ENCODE measurements at regions not wholly inside any gene's neighbourhood (a gene's known extent, or its start where the extent isn't known, plus 50 kb on each side); places are given as distances from the start of the nearest gene placed in this dataset.
"Not testable (repeated sequence)": the region's sequence is repeated elsewhere in the genome, so short reads cannot be mapped to it uniquely, and the experiment has no call there.

DNA sequence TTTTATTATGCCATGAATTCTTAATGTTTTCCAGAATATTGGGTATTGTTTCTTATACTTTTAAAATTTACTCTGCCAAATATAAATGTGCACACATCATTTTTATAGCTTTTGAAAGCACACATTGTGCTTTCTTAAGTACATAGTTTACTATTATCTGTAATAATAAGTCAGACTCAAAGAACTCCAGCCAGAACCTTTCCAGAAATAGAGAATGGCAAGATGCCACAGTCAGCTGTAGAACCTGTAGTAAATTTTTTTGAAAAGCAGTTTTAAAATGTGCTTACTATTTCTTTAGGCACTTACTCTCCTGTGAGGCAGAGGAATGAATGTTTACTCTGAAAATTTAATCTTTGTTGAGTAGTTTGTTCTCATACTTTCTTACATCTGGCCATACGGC is 1287.1 kb downstream of the PCDH9 start:
- no peak for DNase-seq (ENCODE audit: low read depth)

DNA sequence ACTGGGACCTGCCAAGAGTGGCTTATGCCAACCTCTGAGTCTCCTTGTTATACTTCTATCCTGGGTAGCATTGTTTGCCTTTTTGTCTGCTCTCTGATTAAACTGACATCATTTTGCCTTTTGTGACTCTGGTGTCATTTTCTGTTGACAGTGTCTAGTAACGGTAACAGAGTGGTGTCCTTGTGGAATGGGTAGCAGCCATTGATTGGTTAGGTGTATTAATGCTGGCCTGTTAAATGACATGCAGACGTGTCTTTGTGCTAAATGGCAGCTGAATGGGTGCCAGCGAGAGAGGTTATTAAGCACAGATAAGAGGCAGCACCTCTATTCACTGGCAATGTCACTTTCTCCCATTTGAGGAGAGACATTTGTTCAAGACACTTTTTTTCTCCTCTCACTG is 1289.4 kb downstream of the PCDH9 start:
- no peak for DNase-seq (ENCODE audit: low read depth)

DNA sequence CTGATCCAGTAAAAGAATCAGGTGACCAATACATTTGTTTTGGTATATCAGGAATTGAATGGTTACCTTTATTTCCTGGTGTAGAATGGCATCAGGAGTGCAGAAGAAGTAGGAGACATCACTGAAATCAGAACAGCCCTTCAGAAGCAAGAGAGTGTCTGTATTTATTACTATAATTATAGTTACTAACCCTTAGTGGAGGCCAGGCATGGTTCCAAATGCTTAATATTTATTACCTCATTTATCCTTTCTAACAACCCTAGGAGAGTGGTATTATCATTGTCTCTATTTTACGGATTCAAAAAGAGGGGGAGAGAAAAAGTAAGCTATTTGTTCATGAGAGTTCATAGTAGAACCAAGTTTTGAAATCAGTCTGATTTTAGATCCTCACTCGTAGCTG is 1292.9 kb downstream of the PCDH9 start:
- DNase-seq (ENCODE audit: low read depth): no peak

DNA sequence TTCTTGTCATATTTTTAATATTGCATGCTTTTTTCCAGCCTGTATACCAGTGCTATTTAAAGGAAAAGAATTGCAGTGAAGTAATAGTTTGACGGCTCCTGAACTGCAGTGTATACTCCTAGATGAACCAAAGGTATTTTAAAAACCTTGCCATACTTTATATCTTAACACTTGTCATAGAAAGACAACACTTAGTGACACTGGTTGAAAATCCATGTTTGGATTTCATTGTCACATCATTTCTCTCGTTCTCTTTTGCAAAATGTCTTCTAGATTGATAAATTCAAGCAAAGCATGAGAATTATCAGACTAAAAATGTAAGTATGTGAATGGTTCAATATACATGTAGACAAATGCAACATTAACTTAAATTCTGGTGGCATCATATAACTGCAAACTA is 1293.9 kb downstream of the PCDH9 start:
- DNase-seq (ENCODE audit: low read depth): no peak

DNA sequence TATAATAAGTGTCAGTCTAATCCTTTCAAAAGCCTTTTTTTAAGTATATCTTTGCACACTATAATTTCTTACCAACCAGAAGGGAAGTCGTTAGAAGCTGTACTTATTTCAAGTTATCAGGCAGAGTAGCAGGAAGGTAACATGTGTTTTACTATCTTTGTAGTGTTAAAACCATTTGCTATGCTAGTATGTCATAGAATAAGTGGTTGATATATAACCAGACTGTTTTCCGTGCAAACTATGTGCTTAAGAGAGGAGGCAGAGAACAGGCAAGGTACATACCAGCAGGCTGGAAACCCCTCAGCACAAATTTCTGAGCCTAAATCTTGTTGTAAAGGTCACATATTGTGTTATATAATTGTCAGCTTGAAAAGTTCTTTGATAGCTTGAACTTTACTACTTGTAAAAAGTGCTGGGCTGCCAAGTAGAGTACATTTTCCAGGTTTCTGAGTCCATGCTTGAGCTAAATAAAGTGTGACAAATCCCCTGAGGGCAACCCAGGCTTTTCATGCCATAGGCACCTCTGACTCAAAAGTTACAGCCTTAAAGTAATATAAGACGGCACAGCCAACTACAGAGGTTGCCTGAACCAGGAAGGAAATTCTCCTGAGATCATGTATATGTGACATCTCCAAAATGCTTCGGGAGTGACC is 1297.4 kb downstream of the PCDH9 start:
- DNase-seq (ENCODE audit: low read depth): peak; percentile 56

DNA sequence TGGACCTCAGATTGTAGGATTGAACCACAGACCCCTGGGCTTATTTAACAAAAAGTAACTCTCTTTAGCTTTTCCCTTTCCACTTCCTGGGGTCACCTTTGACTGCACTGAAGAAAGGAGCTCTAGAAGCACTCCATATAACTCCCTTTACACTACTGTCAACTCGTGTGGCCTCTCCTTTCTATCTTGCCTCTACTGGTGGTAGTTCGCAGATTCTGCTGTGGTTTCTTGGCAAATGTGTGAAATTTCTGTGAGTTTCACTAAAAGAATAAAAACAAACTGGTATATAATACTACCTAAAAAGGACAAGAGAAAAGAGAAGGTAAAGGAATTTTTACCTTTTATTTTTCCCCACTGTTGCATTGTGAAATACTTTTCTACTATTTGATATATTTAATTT is 1298.1 kb downstream of the PCDH9 start:
- no peak for DNase-seq (ENCODE audit: low read depth)

DNA sequence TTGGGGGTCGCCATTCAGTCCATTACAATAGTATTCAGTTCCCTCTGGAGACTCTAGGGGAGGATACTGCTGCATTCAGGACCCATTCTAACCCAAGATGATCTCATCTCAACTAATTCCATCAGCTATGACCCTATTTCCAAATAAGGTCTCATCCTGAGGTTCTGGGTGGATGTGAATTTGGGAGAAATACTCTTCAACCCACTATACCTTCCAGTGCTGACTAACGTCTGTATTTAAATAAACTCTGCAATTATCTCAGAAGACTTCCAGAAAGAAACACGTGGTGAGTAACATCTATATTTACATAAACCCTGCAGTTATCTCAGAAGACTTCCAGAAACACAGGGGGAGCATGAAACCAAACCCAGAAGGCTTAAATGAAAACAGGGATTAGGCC is 1300.7 kb downstream of the PCDH9 start:
- DNase-seq (ENCODE audit: low read depth): no peak

DNA sequence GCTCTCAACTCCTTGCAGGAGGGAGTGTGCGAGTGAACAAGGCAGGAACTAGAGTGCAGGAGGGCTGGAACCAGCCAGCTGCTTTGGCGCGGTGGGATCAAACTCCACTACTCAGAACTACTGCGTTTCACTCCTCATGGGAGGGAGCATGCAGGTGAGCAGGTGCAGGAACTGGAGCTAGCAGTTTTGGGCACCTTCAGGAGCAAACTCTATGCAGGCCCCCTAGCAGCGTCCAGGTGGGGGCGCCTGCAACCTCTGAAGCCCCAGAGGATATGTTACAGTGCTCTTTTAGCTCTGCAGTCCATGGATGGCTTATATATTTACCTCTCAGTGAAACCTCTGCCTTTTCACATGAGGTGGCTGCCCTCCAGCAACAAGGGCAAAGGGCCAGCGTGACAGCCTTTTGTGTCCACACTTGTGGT is 1303.4 kb downstream of the PCDH9 start:
- no peak for DNase-seq (ENCODE audit: low read depth)

DNA sequence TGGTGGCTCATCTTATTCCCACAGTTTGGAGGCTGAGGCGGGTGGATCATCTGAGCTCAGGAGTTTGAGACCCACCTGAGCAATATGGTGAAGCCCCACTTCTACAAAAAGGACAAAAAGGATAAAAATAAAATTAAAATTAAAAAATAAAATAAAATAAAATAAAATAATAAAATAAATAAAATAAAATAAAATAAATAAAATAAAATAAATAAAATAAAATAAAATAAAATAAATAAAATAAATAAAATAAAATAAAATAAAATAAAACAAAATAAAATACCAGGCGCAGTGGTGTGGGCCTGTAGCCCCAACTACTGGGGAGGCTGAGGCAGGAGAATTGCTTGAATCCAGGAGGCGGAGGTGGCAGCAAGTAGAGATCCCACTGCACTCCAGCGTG is 1307.3 kb downstream of the PCDH9 start:
- DNase-seq (ENCODE audit: low read depth): not testable (repeated sequence)

DNA sequence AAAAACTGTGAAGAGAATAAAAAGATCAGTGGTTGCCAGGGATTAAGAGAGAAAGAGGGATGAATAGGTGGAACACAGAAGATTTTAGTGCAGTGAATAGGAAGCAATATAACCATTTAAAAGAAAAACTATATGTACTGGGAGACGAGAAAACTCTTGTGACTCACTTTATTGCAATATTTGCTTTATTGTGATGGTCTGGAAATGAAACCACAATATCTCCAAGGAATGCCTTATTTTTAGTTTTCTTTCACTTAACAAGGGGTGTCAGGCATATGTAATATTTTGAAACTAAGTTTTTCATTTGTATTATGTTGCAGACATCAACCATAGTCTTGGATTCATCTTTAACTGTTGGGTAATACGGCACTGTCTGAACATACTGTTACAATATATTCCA is 1308.2 kb downstream of the PCDH9 start:
- DNase-seq (ENCODE audit: low read depth): peak; percentile 59

DNA sequence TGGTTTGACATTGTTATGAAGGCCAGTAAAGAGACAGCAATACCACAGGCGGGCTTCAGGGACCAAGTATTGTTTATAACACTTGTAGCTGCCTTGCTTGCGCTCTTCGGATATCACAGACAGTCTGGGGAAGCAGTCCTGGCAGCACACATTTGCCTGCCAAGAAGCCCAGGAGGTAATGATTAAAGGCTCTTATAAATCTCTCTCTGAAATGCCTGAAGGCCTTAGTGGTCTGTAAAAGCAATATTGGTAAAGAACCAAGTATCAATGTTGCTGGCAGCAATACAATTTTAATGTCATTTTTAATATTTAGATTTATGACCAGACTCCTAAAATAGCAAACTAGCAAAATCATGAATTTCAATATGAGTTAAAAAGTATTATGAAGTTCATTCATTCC is 1312.4 kb downstream of the PCDH9 start:
- peak; percentile 46 for DNase-seq (ENCODE audit: low read depth)

DNA sequence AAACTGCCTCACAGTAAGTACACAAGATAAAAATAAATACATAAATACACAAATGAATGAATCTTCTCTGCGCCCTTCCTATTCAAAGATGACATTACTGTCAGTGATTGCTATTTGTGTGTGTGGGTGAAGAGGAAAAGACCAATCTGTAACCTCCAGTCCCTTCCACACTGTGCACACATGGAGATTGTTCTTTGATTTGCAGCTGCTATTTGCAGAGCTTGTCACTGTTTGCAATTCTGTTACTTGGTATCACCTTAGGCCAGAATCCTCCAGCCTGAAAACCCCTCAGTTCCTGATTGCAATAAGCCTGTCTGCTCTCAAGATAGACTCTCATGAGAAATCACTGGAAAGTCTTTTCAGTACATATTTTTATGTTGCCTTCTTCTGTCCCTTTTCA is 1314.9 kb downstream of the PCDH9 start:
- no peak for DNase-seq (ENCODE audit: low read depth)

DNA sequence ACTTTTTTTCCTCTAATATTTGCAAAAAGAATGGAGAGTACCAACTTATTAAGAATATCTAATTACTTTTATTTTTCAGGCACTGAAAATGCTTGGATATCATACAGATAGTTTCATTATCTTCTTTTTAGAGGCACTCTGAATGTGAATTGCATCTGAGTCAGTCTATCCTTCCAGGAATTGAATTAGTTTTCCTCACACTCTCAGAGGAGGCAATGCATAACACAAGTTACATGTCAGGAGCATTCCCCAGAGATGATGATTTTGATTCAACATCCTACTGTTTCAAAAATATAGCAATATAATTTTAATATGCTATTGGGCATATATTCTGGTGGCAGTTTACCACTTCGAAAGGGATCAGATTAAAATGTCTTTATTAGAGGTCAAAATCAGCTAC is 1315.4 kb downstream of the PCDH9 start:
- peak; percentile 51 for DNase-seq (ENCODE audit: low read depth)

DNA sequence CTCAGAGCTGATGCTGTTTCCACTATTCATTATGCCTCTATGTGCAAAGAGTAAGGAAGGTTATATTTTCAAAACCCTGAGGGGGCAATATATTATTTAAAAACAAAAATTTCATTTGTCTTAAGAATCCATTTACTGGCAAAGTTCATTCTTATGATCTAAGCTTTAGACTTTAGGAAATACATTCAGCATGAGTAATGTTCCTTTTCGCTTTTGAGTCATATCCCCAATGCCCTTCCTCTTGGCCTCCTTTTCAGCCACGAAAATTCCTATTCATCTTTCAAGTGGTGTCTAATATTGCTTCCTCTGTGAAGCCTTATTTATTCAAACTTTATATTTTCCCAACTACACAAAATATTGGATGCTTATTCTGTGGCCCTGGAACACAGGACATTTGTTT is 1317.0 kb downstream of the PCDH9 start:
- peak; percentile 72 for DNase-seq (ENCODE audit: low read depth)

DNA sequence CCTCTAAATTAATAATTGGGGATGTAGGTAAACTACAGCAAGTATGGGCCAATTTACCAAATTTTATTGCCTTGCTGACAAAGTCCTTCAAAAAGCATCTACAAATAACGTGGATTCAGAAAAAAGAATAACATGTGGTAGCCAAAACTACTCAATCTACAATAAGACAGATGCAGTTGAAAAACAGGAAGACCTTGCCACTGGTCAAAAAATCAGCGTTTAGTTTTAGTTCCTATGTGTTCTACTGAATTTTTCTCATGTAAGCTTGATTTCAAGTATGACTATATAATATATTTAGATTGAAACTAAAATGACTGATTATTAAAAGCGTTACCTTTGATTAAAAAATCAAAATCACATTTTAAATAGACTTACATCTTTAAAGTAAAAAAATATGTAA is 1317.6 kb downstream of the PCDH9 start:
- no peak for DNase-seq (ENCODE audit: low read depth)

DNA sequence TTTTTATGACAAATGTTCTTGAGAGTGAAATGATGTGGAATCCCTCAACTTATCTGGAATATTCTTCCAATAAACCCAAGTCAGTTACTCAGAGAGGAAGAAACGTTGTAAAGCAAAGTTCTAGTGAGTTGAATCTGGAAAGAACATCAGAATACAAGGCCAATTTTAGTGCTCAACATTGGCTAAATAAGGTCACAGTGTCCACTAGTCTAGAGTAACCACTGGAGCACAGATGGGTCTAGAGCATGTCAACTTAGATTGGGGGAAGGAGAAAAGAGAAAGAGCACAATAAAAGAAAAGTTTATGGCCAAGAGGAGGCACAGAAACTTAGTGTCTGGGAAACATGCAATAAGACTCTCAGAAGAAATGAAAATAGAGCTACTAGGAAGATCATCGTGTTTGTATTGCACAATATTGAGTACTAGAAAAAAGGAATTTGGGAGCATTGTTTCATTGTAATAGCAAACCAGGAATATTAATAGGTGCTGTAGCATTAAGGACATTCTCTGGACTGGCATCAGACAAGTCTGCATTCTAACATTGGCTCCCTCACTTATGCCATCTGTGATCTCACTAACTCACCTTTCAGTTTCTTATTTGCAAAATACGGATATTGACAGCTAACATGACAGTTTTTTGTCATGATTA is 1318.5 kb downstream of the PCDH9 start:
- DNase-seq (ENCODE audit: low read depth): peak; percentile 6

DNA sequence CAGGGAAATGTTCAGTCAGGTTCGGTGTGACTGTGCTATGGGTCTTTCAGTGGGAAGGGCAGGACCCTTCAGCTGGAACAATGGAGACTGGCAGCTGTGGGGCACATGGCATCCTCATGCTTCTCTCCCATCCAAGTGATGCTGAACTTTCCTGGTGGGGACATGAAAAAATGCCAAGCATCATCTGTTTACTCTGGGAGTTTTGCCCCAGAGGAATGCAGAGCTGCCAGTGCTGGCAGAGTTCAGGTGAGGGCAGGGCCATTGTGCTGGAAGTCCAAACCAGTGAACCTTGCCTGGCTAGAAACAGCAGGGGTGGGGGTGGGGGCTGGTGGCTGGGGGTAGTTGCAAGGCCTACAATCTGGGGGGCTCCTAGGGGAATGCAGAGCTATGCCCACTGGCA is 1320.6 kb downstream of the PCDH9 start:
- no peak for DNase-seq (ENCODE audit: low read depth)

DNA sequence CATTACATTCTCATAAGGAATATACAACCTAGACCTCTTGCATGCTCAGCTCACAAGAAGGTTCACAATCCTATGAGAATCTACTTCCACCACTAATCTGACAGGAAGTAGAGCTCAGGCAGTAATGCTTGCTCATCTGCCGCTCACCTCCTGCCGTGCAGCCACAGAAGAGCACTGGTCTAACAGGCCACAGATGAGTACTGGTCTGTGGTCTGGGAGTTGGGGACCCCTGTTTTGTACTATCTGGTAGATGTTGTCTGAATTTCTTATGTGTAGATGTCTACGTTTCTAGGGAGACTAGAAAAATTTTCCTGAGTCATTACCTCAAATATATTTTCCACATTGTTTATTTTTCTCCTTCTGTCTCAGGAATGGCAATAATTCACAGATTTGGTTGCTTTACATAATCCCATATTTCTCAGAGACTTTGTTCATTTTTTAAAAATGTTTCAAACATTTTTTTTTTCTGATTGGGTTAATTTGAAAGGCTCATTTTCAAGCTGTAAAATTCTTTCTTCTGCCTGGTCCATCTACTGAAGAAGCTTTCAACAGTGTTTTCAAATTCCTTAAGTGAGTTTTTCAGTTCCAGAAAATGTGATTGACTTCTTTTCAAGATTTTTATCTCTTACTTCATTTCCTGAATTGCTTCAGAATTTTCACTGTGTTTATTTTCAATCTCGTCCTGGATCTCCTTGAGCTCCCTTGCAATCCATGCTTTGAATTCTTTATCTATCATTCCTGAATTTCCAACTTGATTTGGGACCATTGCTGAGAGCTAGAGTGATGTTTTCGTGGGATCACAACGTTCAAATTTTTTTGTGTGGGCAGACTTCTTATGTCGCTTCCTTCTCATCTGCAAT is 1322.2 kb downstream of the PCDH9 start:
- DNase-seq (ENCODE audit: low read depth): no peak

DNA sequence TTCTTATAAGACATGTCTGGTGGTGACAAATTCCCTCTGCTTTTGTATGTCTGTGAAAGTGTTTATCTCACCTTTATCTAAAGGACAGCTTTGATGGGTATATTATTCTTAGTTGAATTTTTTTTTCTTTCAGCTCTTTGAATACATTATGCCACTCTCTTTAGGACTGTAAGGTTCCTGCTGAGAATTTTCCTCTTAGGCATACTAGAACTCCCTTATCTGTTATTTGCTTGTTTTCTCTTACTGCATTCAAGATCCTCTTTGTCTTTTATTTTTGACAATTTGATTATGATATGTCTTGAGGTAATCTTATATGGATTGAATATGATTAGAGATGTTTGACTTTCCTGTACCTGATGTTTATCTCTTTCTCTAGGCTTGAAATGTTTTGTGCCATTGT is 1328.4 kb downstream of the PCDH9 start:
- no peak for DNase-seq (ENCODE audit: low read depth)

DNA sequence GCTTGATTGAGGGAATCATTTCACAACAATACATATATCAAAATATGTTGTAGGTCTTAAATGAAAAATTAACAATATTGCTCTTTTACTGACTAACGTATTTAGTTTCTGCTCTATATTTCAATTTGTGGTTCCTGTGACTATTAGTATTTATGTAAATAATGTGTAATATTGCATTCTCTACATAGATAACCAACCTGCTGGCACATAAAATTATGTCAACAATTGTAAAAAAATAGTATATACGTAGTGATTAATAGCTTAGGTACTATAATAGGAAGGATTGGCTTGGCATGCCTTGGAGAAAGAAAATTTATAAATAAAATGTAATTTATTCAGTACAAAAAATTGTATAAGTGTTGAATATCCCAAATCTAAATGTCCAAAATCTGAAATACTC is 1336.1 kb downstream of the PCDH9 start:
- DNase-seq (ENCODE audit: low read depth): no peak

DNA sequence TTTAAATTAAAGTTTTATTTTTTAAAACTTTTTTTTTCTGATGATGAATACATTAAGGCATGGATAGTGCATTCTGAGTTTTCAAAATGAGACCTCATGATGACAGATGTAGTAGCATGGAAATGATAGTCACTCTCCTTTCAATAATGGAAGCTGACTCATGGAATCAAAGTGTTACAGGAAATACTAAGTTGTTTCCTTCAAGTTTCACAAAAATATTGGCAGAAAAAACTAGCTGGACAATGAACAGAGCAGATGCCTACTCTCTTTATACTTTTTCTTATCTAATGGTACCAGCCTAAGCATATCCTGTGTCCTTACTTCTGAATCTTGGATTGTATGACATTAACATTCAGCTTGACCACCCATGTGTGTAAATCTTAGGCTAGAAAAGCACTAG is 1337.3 kb downstream of the PCDH9 start:
- no peak for DNase-seq (ENCODE audit: low read depth)

DNA sequence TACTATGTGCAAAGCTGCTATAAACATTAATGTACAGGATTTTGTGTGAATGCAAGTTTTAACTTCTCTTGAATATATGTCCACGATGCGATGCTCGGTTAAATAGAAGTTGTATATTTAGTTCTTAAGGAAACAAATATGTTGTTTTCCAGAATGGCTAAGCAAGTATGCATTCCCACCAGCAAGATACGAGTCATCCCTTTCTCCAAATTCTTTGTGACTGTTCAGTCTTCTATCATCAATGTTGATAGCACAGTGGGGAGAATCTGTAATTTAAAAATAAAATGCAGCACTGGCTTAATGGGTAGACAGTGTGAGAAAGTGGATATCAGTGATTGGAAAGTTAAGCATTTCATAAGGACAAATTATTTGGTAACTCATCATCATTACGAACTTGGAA is 1340.8 kb downstream of the PCDH9 start:
- DNase-seq (ENCODE audit: low read depth): no peak

DNA sequence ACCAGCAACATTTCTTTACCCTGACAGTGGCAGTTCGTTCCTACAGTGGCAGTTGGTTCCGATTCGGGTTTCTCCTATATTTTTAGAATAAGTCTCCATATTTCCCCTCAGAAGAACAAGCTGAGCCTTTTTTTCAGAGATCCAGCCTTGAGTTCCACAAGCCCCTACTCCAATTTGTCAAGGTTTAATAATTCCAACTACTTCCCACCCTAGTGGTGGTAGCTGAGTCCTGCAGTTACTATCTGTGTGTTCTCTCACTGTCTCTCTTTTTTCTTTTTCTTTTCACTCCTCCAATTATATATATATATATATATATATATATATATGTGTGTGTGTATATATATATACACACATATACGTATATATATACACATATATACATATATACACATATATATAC is 1347.3 kb downstream of the PCDH9 start:
- DNase-seq (ENCODE audit: low read depth): no peak
